Epithelial cell of esophagus (primary cell): ENCODE measurements at regions not wholly inside any gene's neighbourhood (a gene's known extent, or its start where the extent isn't known, plus 50 kb on each side); places are given as distances from the start of the nearest gene placed in this dataset.
"Not testable (repeated sequence)": the region's sequence is repeated elsewhere in the genome, so short reads cannot be mapped to it uniquely, and the experiment has no call there.

ENCODE experiments used
- DNase-seq: peaks from one replicate; pipeline ENCODE4 v3.0.0; 2010; ENCODE audit warnings: low read depth
- H3K4me3 ChIP-seq: 2 replicates; pipeline ENCODE4 v1.5.1; 2011; ENCODE audit warnings: mild to moderate bottlenecking, low read length, control low read depth
- TF ChIP-seq, protein P1 (sequence below): IDR thresholded peaks from 2 replicates; pipeline ENCODE4 v1.5.1; 2011; ENCODE audit warnings: low read depth, mild to moderate bottlenecking, low read length, control low read depth, inconsistent platforms; ENCODE audit not compliant: insufficient read depth; ENCODE audit errors: missing control alignments

DNA sequence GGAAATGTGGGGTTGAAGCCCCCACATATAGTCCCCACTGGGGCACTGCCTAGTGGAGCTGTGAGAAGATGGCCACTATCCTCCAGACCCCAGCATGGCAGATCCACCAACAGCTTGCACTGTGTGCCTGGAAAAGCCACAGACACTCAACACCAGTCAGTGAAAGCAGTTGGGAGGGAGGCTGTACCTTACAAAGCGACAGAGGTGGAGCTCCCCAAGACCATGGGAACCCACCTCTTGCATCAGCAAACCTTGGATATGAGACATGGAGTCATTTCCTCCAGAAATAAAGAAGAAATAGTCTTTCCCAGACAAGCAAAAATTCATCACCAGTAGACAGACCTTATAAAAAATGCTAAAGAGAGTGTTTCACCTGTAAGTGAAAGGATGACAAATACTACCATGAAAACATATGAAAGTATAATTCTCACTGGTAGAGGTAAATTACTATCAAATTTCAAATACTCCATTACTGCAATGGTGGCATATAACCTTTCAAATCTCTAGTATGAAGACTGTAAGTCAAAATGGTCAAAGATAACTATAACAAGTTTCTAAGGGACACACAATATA, 152.6 kb upstream of the EPHA4 start:
- DNase-seq, result no peak
- H3K4me3 ChIP-seq, result no peak overlapping the region
- TF ChIP-seq, protein P1, sequence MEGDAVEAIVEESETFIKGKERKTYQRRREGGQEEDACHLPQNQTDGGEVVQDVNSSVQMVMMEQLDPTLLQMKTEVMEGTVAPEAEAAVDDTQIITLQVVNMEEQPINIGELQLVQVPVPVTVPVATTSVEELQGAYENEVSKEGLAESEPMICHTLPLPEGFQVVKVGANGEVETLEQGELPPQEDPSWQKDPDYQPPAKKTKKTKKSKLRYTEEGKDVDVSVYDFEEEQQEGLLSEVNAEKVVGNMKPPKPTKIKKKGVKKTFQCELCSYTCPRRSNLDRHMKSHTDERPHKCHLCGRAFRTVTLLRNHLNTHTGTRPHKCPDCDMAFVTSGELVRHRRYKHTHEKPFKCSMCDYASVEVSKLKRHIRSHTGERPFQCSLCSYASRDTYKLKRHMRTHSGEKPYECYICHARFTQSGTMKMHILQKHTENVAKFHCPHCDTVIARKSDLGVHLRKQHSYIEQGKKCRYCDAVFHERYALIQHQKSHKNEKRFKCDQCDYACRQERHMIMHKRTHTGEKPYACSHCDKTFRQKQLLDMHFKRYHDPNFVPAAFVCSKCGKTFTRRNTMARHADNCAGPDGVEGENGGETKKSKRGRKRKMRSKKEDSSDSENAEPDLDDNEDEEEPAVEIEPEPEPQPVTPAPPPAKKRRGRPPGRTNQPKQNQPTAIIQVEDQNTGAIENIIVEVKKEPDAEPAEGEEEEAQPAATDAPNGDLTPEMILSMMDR, result no peak

DNA sequence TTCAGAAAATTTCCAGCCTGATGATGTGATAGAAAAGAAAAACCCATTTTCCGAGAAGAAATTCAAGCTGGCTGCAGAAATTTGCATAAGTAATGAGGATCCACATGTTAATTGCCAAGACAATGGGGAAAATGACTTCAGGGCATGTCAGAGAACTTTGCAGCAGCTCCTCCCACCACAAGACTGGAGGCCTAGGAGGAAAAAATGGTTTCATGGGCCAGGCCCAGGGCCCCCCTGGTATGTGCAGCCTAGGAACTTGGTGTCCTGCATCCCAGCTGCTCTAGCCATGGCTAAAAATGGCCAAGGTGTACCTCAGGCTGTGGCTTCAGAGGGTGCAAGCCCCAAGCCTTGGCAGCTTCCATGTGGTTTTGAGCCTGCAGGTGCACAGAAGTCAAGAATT, 152.0 kb upstream of the EPHA4 start:
- H3K4me3 ChIP-seq, DNase-seq: not testable (repeated sequence)

DNA sequence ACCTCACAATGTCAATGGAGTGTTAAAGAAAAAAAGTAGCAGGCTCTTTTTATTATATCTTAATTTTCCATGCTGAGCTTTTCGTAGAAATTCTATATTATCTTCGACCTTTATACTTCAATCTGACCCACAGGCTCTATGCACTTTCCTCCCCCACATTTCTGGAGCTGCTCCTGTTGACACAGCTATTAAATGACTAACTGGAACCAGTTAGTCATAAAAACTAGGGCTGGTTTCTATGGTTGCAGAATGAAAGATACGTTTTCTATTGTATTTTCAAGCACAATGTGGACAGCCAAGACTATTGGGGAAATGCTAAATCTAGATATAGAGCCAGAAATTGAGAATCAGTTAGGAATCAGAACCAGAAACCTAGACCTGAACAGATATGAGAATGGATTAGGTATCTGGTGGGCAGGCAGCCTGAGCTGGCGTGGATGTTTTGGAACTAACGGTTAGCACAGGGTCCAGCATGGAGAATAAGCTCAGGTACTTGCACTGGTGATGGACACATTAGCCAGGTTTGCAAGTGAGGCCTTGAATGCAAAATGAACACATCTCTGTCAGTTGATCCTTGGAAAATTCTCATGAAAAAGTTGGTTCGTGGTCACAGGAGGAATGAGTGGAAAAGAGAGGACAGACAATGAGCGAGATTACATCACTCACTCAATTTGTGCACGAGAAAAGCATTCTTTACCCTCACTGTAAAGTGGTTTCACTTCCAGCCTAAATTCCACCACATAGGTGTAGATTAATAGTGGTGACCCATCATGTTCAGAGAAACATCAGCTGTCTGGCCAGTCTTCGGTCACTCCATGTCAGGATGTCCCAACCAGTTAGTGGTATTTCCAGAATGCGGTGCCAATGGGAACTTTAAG, 144.6 kb upstream of the EPHA4 start:
- TF ChIP-seq, protein P1, result no peak
- peak; percentile 68 for DNase-seq
- no peak overlapping the region for H3K4me3 ChIP-seq

DNA sequence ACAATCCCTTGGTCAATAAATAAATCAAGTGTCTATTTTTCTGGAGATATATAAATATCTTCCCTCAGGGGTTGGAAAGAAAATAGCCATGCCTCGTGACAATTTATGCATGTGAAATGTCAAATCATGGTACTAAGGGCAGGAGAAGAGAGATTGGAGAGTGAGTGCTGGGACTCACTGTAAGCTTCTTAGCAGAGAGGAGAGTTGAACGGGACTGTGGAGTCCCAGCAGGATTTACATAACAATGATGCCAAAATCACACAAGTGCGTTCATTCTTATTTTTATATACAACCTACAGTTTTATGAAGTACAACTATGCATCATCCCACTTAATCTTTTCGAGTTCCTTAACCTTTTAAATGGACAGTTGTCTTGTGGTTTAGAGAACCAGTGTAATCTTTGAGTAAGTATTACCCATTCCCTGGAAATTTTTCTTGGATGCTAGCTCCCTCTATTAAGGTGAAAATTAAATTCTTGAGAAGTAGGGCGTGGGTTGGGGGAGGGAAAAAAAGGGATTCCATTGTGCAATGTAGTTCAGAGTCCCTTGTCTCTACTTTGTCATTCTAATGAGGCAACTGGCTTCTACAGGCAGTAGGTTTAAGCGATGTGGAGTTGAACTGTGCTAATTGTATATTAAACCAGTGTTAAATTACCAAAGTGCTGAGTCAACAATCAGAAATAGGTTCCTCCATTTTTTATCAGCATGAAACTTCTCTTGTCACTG, 143.6 kb upstream of the EPHA4 start:
- DNase-seq, result no peak
- H3K4me3 ChIP-seq, result no peak overlapping the region
- TF ChIP-seq, protein P1, result no peak

DNA sequence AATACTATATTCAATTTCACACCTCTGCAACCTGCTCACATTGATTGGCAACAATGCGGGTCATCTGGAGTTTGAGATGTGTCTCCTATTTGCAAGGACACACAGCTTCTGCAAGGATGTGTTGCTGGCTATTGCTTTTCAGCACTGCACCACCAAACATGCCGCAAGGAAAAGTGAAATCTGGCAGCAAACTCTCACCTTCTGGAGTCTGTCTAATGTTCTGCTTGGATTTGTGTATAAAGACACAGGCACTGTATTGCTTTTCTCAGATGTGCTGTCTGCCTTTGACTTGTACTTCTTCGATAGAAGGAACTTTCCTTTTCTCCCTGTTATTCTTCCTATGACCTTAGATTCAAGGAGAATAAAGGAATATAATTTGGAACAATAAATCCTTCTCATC, 138.6 kb upstream of the EPHA4 start:
- TF ChIP-seq, protein P1, result no peak
- no peak for DNase-seq

DNA sequence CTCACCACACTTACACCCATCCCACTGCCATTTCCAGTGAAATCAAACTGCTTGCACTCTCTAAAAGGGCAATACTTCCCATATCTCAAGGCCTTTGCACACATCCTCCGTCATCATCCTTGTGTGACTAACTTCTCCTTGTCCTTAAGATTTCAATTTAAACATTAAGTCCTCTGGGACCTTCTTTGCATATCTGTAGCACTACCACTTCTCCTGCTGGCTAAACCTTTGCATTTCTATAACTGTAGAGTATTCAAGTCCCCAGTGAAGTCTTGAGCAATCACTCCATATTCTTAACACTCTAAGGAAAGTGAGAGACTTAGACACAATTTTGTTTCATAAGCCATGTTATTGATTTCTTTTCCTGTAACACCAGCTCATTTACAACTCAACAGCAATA, 136.8 kb upstream of the EPHA4 start:
- no peak for DNase-seq
- H3K4me3 ChIP-seq, result no peak overlapping the region
- TF ChIP-seq, protein P1, result no peak

More for the DNA sequence above, 138.6 kb upstream of the EPHA4 start:
- H3K4me3 ChIP-seq, result no peak overlapping the region

DNA sequence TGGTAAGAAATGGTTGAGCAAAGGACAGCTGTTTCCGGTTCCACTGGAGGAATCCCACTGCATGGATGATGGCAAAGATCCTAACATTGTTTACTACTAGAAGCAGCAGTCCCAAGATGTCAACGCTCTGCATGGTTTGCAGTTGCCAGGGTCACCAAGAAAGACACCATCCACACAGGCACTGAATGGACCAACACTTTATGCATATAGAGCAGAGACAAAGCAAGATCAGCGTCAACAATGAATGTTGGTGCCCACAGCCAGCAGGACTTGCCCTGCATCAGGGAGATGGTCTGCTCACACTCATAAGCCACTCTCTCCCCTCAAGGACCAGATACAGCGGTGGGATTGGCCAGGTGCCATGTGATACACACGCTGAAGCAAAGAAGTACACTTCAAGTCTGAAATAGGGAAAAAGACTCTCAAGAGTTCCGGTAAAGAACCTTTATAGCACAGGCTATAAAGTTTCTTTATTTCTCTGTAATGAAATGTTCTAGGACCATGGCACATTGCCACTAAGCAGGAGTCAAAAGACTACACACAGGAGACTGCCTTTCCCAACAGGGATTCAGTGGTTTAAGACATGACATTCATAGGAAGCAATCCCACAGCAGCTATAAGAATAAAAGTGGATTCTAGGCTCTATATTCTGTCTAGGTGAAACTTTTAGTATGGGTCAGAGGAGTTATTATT, 133.2 kb upstream of the EPHA4 start:
- no peak overlapping the region for H3K4me3 ChIP-seq
- no peak for DNase-seq
- TF ChIP-seq, protein P1, result no peak
